Smooth muscle cell (in vitro differentiated cells): ENCODE measurements at regions not wholly inside any gene's neighbourhood (a gene's known extent, or its start where the extent isn't known, plus 50 kb on each side); places are given as distances from the start of the nearest gene placed in this dataset.

Source experiments
- DNase-seq: peaks from one replicate; lab custom pipeline; 2025; ENCODE audit not compliant: unreplicated experiment; lab: John Stamatoyannopoulos, UW
- H2AFZ ChIP-seq: fragments of 200-600 bp; sonication (generic); 2 replicates; pipeline ENCODE4 v1.6.0; 2016; ENCODE audit warnings: antibody characterized with exemption, low read depth, mild to moderate bottlenecking
- H3F3A ChIP-seq: fragments of 200-600 bp; sonication (generic); 2 replicates; pipeline ENCODE4 v1.6.0; 2017; ENCODE audit warnings: antibody characterized with exemption, low read depth
- H3K27ac ChIP-seq: fragments of 200-600 bp; sonication (generic); 2 replicates; pipeline ENCODE4 v1.5.1; 2016; ENCODE audit warnings: low read depth, mild to moderate bottlenecking
- H3K27me3 ChIP-seq: fragments of 200-600 bp; sonication (generic); 2 replicates; pipeline ENCODE4 v1.6.1; 2016; ENCODE audit warnings: low read depth, mild to moderate bottlenecking
- H3K36me3 ChIP-seq: fragments of 200-600 bp; sonication (generic); 2 replicates; pipeline ENCODE4 v1.5.1; 2016; ENCODE audit warnings: low read depth
- H3K4me1 ChIP-seq: fragments of 200-600 bp; sonication (generic); 2 replicates; pipeline ENCODE4 v1.5.1; 2016; ENCODE audit warnings: low read depth
- H3K4me2 ChIP-seq: fragments of 200-600 bp; sonication (generic); 2 replicates; pipeline ENCODE4 v1.6.0; 2016; ENCODE audit warnings: mild to moderate bottlenecking
- H3K4me3 ChIP-seq: fragments of 200-600 bp; sonication (generic); 2 replicates; pipeline ENCODE4 v1.5.1; 2016; ENCODE audit warnings: mild to moderate bottlenecking
- H3K79me2 ChIP-seq: fragments of 200-600 bp; sonication (generic); 2 replicates; pipeline ENCODE4 v1.6.0; 2016; ENCODE audit warnings: low read depth, mild to moderate bottlenecking
- H3K9ac ChIP-seq: fragments of 200-600 bp; sonication (generic); 2 replicates; pipeline ENCODE4 v1.6.0; 2016; ENCODE audit warnings: low read depth
- H3K9me3 ChIP-seq: fragments of 200-600 bp; sonication (generic); replicated peaks from 2 replicates; pipeline ENCODE4 v1.5.1; 2016; ENCODE audit warnings: low read depth
- H4K20me1 ChIP-seq: fragments of 200-600 bp; sonication (generic); 2 replicates; pipeline ENCODE4 v1.6.0; 2016; ENCODE audit warnings: low read depth
- CTCF ChIP-seq: fragments of 200-600 bp; sonication (generic); IDR thresholded peaks from 2 replicates; pipeline ENCODE4 v1.5.1; 2017; ENCODE audit warnings: borderline replicate concordance, mild to moderate bottlenecking, antibody characterized with exemption; ENCODE audit not compliant: insufficient read depth, poor library complexity, severe bottlenecking
- WGBS: methylation state at CpG from one replicate; pipeline ENCODE4 v1.1.7; 2016; ENCODE audit warnings: low lambda C conversion rate; 5-methylcytosine and 5-hydroxymethylcytosine counted together

GRCh38 chr6:134564705-134565104, 246.8 kb upstream of the SGK1 start:
- Histone ChIP-seq H3K4me1 (no peaks in the 10 kb centered on the region), H2AFZ (no peak overlapping the region), H3K79me2 (no peaks in the 10 kb centered on the region), H3K4me2 (no peak overlapping the region), H3K9ac (no peak overlapping the region), H3K4me3 (no peak overlapping the region), H3F3A (no peaks in the 10 kb centered on the region), H3K27ac (no peak overlapping the region), H3K27me3 (no peaks in the 10 kb centered on the region), H3K9me3 (no peaks in the 10 kb centered on the region), H3K36me3 (no peaks in the 10 kb centered on the region), H4K20me1 (no peaks in the 10 kb centered on the region)
- DNase-seq, result no peak
- no peak for TF ChIP-seq CTCF
- 92% methylated on average over 5 of the region's 5 CpGs for WGBS

GRCh38 chr6:134560019-134560418, 242.1 kb upstream of the SGK1 start:
- H4K20me1 ChIP-seq, result no peaks in the 10 kb centered on the region
- H3K4me1 ChIP-seq, result no peaks in the 10 kb centered on the region
- no peaks in the 10 kb centered on the region for H3F3A ChIP-seq
- H3K4me2 ChIP-seq, result no peak overlapping the region
- no peaks in the 10 kb centered on the region for H3K27me3 ChIP-seq
- no peak overlapping the region for H3K27ac ChIP-seq
- DNase-seq, result no peak
- no peaks in the 10 kb centered on the region for H3K79me2 ChIP-seq
- H3K9ac ChIP-seq, result no peak overlapping the region
- no peak for TF ChIP-seq CTCF
- no peaks in the 10 kb centered on the region for H3K36me3 ChIP-seq
- no peak overlapping the region for H2AFZ ChIP-seq
- H3K9me3 ChIP-seq, result no peaks in the 10 kb centered on the region
- H3K4me3 ChIP-seq, result no peak overlapping the region

- Histone ChIP-seq H3K36me3 (no peaks in the 10 kb centered on the region), H2AFZ (no peak overlapping the region), H3K9ac (no peak overlapping the region), H3K27ac (no peak overlapping the region), H4K20me1 (no peaks in the 10 kb centered on the region), H3K27me3 (no peaks in the 10 kb centered on the region), H3K4me2 (no peak overlapping the region), H3K4me3 (no peak overlapping the region), H3K9me3 (no peaks in the 10 kb centered on the region), H3K4me1 (no peaks in the 10 kb centered on the region), H3K79me2 (no peaks in the 10 kb centered on the region), H3F3A (no peaks in the 10 kb centered on the region)
- TF ChIP-seq CTCF, result no peak
- DNase-seq, result no peak
- 83% methylated on average over 1 of the region's 1 CpG for WGBS
Observed at GRCh38 chr6:134557509-134557908, 239.6 kb upstream of the SGK1 start.

GRCh38 chr6:134555672-134556071, 237.8 kb upstream of the SGK1 start:
- no peak overlapping the region for H3K9ac ChIP-seq
- H3K27ac ChIP-seq, result no peak overlapping the region
- no peaks in the 10 kb centered on the region for H3K9me3 ChIP-seq
- no peak overlapping the region for H2AFZ ChIP-seq
- no peak for TF ChIP-seq CTCF
- H3K27me3 ChIP-seq, result no peaks in the 10 kb centered on the region
- H3K79me2 ChIP-seq, result no peaks in the 10 kb centered on the region
- WGBS, result 89% methylated on average over 1 of the region's 1 CpG
- no peaks in the 10 kb centered on the region for H3F3A ChIP-seq
- H3K36me3 ChIP-seq, result no peaks in the 10 kb centered on the region
- H3K4me2 ChIP-seq, result no peak overlapping the region
- no peaks in the 10 kb centered on the region for H4K20me1 ChIP-seq
- no peaks in the 10 kb centered on the region for H3K4me1 ChIP-seq
- no peak overlapping the region for H3K4me3 ChIP-seq
- DNase-seq, result no peak
